T-helper 17 cell (primary cell): ENCODE measurements at regions not wholly inside any gene's neighbourhood (a gene's known extent, or its start where the extent isn't known, plus 50 kb on each side); places are given as distances from the start of the nearest gene placed in this dataset.

Experiments used
- ATAC-seq: fragments of 150-1000 bp; cut with Tn5 transposase; 2 replicates; pipeline ENCODE4 v1.10.0; 2021; ENCODE audit warnings: mild to moderate bottlenecking, moderate library complexity
- DNase-seq, 3 donors: peaks; one replicate each; pipeline versions ENCODE4 v3.0.0 to v3.0.0-alpha.2; 2020 to 2021
- H3K9me3 ChIP-seq: one replicate; pipeline ENCODE4 v1.7.0; 2013; ENCODE audit warnings: low read length, mild to moderate bottlenecking; ENCODE audit not compliant: control insufficient read depth, poor library complexity, severe bottlenecking
- H3K27ac Mint-ChIP-seq: one replicate; pipeline ENCODE4 v1.8.0; 2022; ENCODE audit warnings: mild to moderate bottlenecking, moderate library complexity, mixed read lengths
- H3K27me3 Mint-ChIP-seq: one replicate; pipeline ENCODE4 v1.8.0; 2022; ENCODE audit warnings: mixed read lengths
- H3K36me3 Mint-ChIP-seq: one replicate; pipeline ENCODE4 v1.8.0; 2022; ENCODE audit warnings: low read depth, mixed read lengths
- H3K4me1 Mint-ChIP-seq: one replicate; pipeline ENCODE4 v1.8.0; 2022; ENCODE audit warnings: mild to moderate bottlenecking, mixed read lengths
- H3K4me3 Mint-ChIP-seq: one replicate; pipeline ENCODE4 v1.8.0; 2022; ENCODE audit warnings: mild to moderate bottlenecking, moderate library complexity, mixed read lengths

DNA sequence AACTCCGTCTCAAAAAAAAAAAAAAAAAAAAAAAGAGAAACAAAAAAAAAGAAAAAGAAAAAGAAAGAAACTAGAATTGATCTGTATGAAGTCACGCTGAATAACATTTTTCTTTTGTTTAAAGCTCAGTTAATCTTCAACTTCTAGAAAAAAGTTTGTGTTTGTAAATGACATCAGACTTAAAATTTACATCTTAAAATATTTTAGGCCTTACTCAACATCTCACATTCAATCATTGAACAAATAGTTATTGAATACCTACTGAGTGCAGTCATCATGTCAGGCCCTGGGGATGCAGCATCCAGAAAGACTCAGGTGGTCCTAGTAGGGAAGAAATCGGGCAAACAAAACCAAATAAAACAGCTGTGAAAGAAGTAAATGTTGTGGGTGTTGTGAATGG lies 292.3 kb upstream of the FANCL start:
- Mint-ChIP-seq H3K36me3 (no peaks in the 10 kb centered on the region), H3K27me3 (peaks cover 5% of the 10 kb centered on the region), H3K4me3 (no peak overlapping the region), H3K27ac (no peak overlapping the region), H3K4me1 (no peaks in the 10 kb centered on the region)
- H3K9me3 ChIP-seq = no peaks in the 10 kb centered on the region
- DNase-seq (no peak), ATAC-seq (no peak)

- Mint-ChIP-seq H3K4me1 (no peaks in the 10 kb centered on the region), H3K4me3 (no peak overlapping the region), H3K27ac (no peak overlapping the region), H3K27me3 (peaks cover 5% of the 10 kb centered on the region), H3K36me3 (no peaks in the 10 kb centered on the region)
- no peaks in the 10 kb centered on the region for H3K9me3 ChIP-seq
- ATAC-seq (no peak), DNase-seq (no peak)
Measured at GRCh38 chr2:58532641-58533040, 291.5 kb upstream of the FANCL start.

- H3K9me3 ChIP-seq = peaks cover 2% of the 10 kb centered on the region
- H3K27me3 Mint-ChIP-seq = peaks cover 5% of the 10 kb centered on the region
- DNase-seq (no peak), ATAC-seq (no peak)
- no peaks in the 10 kb centered on the region for H3K36me3 Mint-ChIP-seq
- H3K4me1 Mint-ChIP-seq = no peaks in the 10 kb centered on the region
- no peak overlapping the region for H3K4me3 Mint-ChIP-seq
- H3K27ac Mint-ChIP-seq = no peak overlapping the region
Measured at GRCh38 chr2:58527647-58528046, 286.5 kb upstream of the FANCL start.

- DNase-seq (no peak), ATAC-seq (no peak)
- Mint-ChIP-seq H3K36me3 (no peaks in the 10 kb centered on the region), H3K4me3 (no peak overlapping the region), H3K27ac (no peak overlapping the region), H3K4me1 (no peaks in the 10 kb centered on the region), H3K27me3 (peaks cover 13% of the 10 kb centered on the region)
- H3K9me3 ChIP-seq = peaks cover 2% of the 10 kb centered on the region
Measured at GRCh38 chr2:58521803-58522554, 280.9 kb upstream of the FANCL start.

DNA sequence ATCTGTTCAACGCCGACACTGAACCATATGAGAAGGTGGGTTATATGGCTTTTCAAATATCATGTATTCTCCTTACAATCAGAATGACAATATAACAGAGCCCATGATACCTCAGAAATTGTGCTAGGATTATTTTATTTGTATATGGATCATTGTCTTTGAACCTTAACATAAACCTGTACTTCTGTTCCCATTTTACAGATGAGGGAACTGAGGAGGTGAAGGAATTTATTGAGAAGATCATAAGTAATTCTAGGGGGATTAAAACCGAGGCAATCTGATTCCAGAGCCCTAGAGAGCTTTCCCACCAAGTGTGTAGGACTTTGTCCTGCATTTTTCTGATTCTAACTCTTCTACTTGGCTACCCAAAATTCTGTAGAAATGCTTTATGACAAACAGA lies 279.8 kb upstream of the FANCL start:
- DNase-seq (no peak), ATAC-seq (no peak)
- no peaks in the 10 kb centered on the region for H3K36me3 Mint-ChIP-seq
- H3K4me3 Mint-ChIP-seq = no peak overlapping the region
- H3K27me3 Mint-ChIP-seq = peaks cover 13% of the 10 kb centered on the region
- peaks cover 2% of the 10 kb centered on the region for H3K9me3 ChIP-seq
- H3K4me1 Mint-ChIP-seq = no peaks in the 10 kb centered on the region
- no peak overlapping the region for H3K27ac Mint-ChIP-seq

GRCh38 chr2:58517881-58518280 lies 276.8 kb upstream of the FANCL start:
- H3K4me1 Mint-ChIP-seq = no peaks in the 10 kb centered on the region
- DNase-seq (no peak), ATAC-seq (no peak)
- no peak overlapping the region for H3K4me3 Mint-ChIP-seq
- H3K27ac Mint-ChIP-seq = no peak overlapping the region
- peaks cover 1% of the 10 kb centered on the region for H3K9me3 ChIP-seq
- peaks cover 13% of the 10 kb centered on the region for H3K27me3 Mint-ChIP-seq
- H3K36me3 Mint-ChIP-seq = no peaks in the 10 kb centered on the region

- Mint-ChIP-seq H3K27me3 (peaks cover 9% of the 10 kb centered on the region), H3K27ac (no peak overlapping the region), H3K36me3 (no peaks in the 10 kb centered on the region), H3K4me1 (no peaks in the 10 kb centered on the region), H3K4me3 (no peak overlapping the region)
- ATAC-seq (no peak), DNase-seq (no peak)
- no peaks in the 10 kb centered on the region for H3K9me3 ChIP-seq
Measured at GRCh38 chr2:58516695-58517094, 275.6 kb upstream of the FANCL start.

- ATAC-seq (no peak), DNase-seq (no peak)
- no peaks in the 10 kb centered on the region for H3K36me3 Mint-ChIP-seq
- no peak overlapping the region for H3K4me3 Mint-ChIP-seq
- H3K27ac Mint-ChIP-seq = no peak overlapping the region
- no peaks in the 10 kb centered on the region for H3K4me1 Mint-ChIP-seq
- peaks cover 6% of the 10 kb centered on the region for H3K27me3 Mint-ChIP-seq
- H3K9me3 ChIP-seq = no peaks in the 10 kb centered on the region
Measured at GRCh38 chr2:58515827-58516573, 274.9 kb upstream of the FANCL start.

DNA sequence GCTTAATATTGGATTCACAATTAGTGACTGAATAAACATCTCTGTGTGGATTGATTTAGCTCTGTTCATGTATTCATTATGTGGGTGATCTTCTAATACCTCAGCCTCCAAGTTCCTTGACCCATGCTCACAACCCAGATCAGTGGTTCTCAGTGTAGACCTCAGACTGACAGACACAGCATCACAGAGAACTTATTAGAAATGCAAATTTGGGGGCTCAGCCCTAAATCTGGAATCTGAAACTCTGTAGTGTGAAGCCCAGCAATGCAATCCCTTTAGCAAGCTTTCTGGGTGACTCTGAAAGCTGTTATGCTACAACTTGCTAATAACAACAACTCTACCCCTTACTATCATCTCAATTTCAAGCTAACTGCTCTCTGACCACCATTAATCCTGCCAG lies 273.1 kb upstream of the FANCL start:
- H3K4me1 Mint-ChIP-seq = no peaks in the 10 kb centered on the region
- no peak overlapping the region for H3K4me3 Mint-ChIP-seq
- H3K9me3 ChIP-seq = no peaks in the 10 kb centered on the region
- ATAC-seq = no peak
- no peaks in the 10 kb centered on the region for H3K36me3 Mint-ChIP-seq
- H3K27ac Mint-ChIP-seq = no peak overlapping the region
- DNase-seq = no peak
- H3K27me3 Mint-ChIP-seq = no peaks in the 10 kb centered on the region

- DNase-seq (no peak), ATAC-seq (no peak)
- H3K9me3 ChIP-seq = no peaks in the 10 kb centered on the region
- no peaks in the 10 kb centered on the region for H3K36me3 Mint-ChIP-seq
- H3K4me1 Mint-ChIP-seq = no peaks in the 10 kb centered on the region
- peaks cover 3% of the 10 kb centered on the region for H3K27me3 Mint-ChIP-seq
- no peak overlapping the region for H3K4me3 Mint-ChIP-seq
- H3K27ac Mint-ChIP-seq = no peak overlapping the region
Measured at GRCh38 chr2:58512878-58513277, 271.8 kb upstream of the FANCL start.

GRCh38 chr2:58508006-58508405 lies 266.9 kb upstream of the FANCL start:
- Mint-ChIP-seq H3K4me1 (no peaks in the 10 kb centered on the region), H3K4me3 (no peak overlapping the region), H3K36me3 (no peaks in the 10 kb centered on the region), H3K27ac (no peak overlapping the region), H3K27me3 (peaks cover 4% of the 10 kb centered on the region)
- H3K9me3 ChIP-seq = no peaks in the 10 kb centered on the region
- DNase-seq (no peak), ATAC-seq (no peak)

- ATAC-seq (no peak), DNase-seq (no peak)
- Mint-ChIP-seq H3K4me1 (no peaks in the 10 kb centered on the region), H3K27me3 (peaks cover 10% of the 10 kb centered on the region), H3K27ac (no peak overlapping the region), H3K4me3 (no peak overlapping the region), H3K36me3 (no peaks in the 10 kb centered on the region)
- no peaks in the 10 kb centered on the region for H3K9me3 ChIP-seq
Measured at GRCh38 chr2:58503918-58504317, 262.8 kb upstream of the FANCL start.

GRCh38 chr2:58502931-58503330 lies 261.8 kb upstream of the FANCL start:
- no peaks in the 10 kb centered on the region for H3K9me3 ChIP-seq
- H3K36me3 Mint-ChIP-seq = no peaks in the 10 kb centered on the region
- DNase-seq = no peak
- H3K4me1 Mint-ChIP-seq = no peaks in the 10 kb centered on the region
- H3K4me3 Mint-ChIP-seq = no peak overlapping the region
- H3K27ac Mint-ChIP-seq = no peak overlapping the region
- ATAC-seq = no peak
- H3K27me3 Mint-ChIP-seq = peaks cover 8% of the 10 kb centered on the region
